ENCODE measurements at regions not wholly inside any gene's neighbourhood (a gene's known extent, or its start where the extent isn't known, plus 50 kb on each side); places are given as distances from the start of the nearest gene placed in this dataset.

DNA sequence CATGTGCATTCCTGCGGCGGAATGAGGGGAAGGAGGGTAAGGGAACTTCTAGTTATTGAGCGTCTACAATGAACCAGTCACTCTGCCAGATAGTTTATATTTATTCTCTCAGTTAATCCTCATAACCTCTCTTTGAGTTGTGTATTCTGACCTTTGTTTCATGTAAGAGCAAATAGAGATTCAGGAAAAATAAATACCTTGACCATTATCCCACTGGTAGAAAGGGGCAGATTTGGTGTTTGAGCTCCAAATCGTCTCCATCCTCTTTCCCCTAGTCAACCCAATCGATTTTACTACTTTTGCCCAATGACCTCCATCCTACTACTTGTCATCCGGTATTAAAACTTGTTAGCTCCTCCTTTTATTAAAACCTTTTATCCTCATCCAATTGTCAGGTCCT lies 157.1 kb upstream of the SESN3 start:
- TF ChIP-seq, protein P1, sequence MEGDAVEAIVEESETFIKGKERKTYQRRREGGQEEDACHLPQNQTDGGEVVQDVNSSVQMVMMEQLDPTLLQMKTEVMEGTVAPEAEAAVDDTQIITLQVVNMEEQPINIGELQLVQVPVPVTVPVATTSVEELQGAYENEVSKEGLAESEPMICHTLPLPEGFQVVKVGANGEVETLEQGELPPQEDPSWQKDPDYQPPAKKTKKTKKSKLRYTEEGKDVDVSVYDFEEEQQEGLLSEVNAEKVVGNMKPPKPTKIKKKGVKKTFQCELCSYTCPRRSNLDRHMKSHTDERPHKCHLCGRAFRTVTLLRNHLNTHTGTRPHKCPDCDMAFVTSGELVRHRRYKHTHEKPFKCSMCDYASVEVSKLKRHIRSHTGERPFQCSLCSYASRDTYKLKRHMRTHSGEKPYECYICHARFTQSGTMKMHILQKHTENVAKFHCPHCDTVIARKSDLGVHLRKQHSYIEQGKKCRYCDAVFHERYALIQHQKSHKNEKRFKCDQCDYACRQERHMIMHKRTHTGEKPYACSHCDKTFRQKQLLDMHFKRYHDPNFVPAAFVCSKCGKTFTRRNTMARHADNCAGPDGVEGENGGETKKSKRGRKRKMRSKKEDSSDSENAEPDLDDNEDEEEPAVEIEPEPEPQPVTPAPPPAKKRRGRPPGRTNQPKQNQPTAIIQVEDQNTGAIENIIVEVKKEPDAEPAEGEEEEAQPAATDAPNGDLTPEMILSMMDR (IDR thresholded peaks at IDR 0.05; ENCODE audit: borderline replicate concordance, extremely low read depth, low read length, poor library complexity, severe bottlenecking), result no peak
- TF ChIP-seq EZH2 (IDR thresholded peaks at IDR 0.05; ENCODE audit: borderline replicate concordance, low read depth, low read length, severe bottlenecking), result no peak

Measured in DND-41 (cell line).